Upper lobe of left lung (tissue), 6 donors: ENCODE measurements at regions not wholly inside any gene's neighbourhood (a gene's known extent, or its start where the extent isn't known, plus 50 kb on each side); places are given as distances from the start of the nearest gene placed in this dataset.

Experiments
- ATAC-seq, 2 donors: fragments of 200-7000 bp; cut with Tn5 transposase; one replicate each; pipeline ENCODE4 v1.9.1; 2022; ENCODE audit warnings: mild to moderate bottlenecking in 2 of 2, moderate library complexity in 2 of 2; ENCODE audit not compliant: low FRiP score in 2 of 2
- DNase-seq, 2 donors: peaks; one replicate each; pipeline ENCODE4 v3.0.0-alpha.2; 2019 to 2020
- H3K27ac ChIP-seq, 4 donors: fragments of 200-600 bp; sonication (generic); one replicate each; pipeline ENCODE4 v1.5.1; 2016 to 2019
- H3K27me3 ChIP-seq, 4 donors: fragments of 200-600 bp; sonication (generic); one replicate each; pipeline ENCODE4 v1.5.1; 2017 to 2019
- H3K36me3 ChIP-seq, 4 donors: fragments of 200-600 bp; sonication (generic); one replicate each; pipeline ENCODE4 v1.5.1; 2016 to 2019
- H3K4me1 ChIP-seq, 4 donors: fragments of 200-600 bp; sonication (generic); one replicate each; pipeline ENCODE4 v1.5.1; 2018 to 2019
- H3K4me3 ChIP-seq, 4 donors: fragments of 200-600 bp; sonication (generic); one replicate each; pipeline ENCODE4 v1.5.1; 2017 to 2019; ENCODE audit warnings: mild to moderate bottlenecking in 2 of 4, moderate library complexity in 1 of 4
- H3K9me3 ChIP-seq, 4 donors: fragments of 200-600 bp; sonication (generic); one replicate each; pipeline ENCODE4 v1.5.1; 2018 to 2019
- EP300 ChIP-seq, 4 donors: sonication (generic); formaldehyde crosslinking; IDR thresholded peaks; one replicate each; pipeline ENCODE4 v1.5.1; 2017; ENCODE audit warnings: antibody characterized with exemption in 4 of 4, control low read depth in 2 of 4
- POLR2A ChIP-seq, 4 donors: fragments of 450-650 bp; IDR thresholded peaks; one replicate each; pipeline ENCODE4 v1.5.1; 2016 to 2017; ENCODE audit warnings: antibody characterized with exemption in 4 of 4, mild to moderate bottlenecking in 2 of 4
- POLR2AphosphoS5 ChIP-seq, 2 donors: sonication (generic); formaldehyde crosslinking; IDR thresholded peaks; one replicate each; pipeline ENCODE4 v1.5.1; 2017; ENCODE audit warnings: antibody characterized with exemption in 2 of 2
- WGBS, 2 donors: methylation state at CpG; one replicate each; pipeline ENCODE4 v1.1.5; 2017 to 2018; 5-methylcytosine and 5-hydroxymethylcytosine counted together
- TF ChIP-seq, protein P1 (sequence below), 6 experiments: fragments of 450-650 bp in 4 of 6; fragments of 200-600 bp in 2 of 6; sonication (generic) in 2 of 6; IDR thresholded peaks; one replicate each; pipeline ENCODE4 v1.5.1; 2016 to 2019; ENCODE audit warnings: antibody characterized with exemption in 6 of 6
- donor health status: DM: no; HTN: no; CAD: no; lungs with moderate emphysema.
- donor health status: DM: no; HTN: yes; CAD: no; lungs with severe emphysema.

DNA sequence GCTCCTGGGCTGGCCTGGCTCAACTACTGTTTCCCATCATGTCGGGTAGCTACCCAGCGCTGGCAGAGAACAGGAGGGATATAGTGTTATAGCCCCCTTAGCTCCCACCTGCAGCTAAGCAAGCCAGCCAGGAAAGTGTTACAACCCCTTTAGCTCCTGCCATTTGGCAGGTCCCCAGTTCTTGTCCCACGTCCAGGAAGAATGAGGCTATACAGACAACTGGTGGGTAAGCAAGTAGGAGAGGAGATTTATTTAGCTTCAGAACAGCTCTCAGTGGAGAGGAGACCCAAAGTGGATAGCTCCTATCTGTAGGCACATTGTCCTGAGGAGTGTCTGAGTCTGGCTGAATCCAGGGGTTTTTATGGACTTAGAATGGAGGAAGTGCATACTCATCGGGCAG lies 741.1 kb upstream of the B3GALT2 start:
- Histone ChIP-seq H3K4me1 (no peaks in the 10 kb centered on the region), H3K27me3 (no peaks in the 10 kb centered on the region), H3K4me3 (no peak overlapping the region), H3K9me3 (peaks cover 0 to 12% (median 6%) of the 10 kb centered on the region in 4 donors), H3K27ac (no peak overlapping the region), H3K36me3 (no peaks in the 10 kb centered on the region)
- ATAC-seq = peak in 1 of 2 donors; percentile 22
- no peak for DNase-seq
- WGBS, 2 donors = 65 to 70% methylated on average over 4 of the region's 4 CpGs
- TF ChIP-seq, protein P1, sequence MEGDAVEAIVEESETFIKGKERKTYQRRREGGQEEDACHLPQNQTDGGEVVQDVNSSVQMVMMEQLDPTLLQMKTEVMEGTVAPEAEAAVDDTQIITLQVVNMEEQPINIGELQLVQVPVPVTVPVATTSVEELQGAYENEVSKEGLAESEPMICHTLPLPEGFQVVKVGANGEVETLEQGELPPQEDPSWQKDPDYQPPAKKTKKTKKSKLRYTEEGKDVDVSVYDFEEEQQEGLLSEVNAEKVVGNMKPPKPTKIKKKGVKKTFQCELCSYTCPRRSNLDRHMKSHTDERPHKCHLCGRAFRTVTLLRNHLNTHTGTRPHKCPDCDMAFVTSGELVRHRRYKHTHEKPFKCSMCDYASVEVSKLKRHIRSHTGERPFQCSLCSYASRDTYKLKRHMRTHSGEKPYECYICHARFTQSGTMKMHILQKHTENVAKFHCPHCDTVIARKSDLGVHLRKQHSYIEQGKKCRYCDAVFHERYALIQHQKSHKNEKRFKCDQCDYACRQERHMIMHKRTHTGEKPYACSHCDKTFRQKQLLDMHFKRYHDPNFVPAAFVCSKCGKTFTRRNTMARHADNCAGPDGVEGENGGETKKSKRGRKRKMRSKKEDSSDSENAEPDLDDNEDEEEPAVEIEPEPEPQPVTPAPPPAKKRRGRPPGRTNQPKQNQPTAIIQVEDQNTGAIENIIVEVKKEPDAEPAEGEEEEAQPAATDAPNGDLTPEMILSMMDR (IDR thresholded peaks at IDR 0.05) = no peak
- no peak for TF ChIP-seq EP300 (IDR thresholded peaks at IDR 0.05)
- no peak for TF ChIP-seq POLR2AphosphoS5 (IDR thresholded peaks at IDR 0.05)
- TF ChIP-seq POLR2A (IDR thresholded peaks at IDR 0.05) = no peak

DNA sequence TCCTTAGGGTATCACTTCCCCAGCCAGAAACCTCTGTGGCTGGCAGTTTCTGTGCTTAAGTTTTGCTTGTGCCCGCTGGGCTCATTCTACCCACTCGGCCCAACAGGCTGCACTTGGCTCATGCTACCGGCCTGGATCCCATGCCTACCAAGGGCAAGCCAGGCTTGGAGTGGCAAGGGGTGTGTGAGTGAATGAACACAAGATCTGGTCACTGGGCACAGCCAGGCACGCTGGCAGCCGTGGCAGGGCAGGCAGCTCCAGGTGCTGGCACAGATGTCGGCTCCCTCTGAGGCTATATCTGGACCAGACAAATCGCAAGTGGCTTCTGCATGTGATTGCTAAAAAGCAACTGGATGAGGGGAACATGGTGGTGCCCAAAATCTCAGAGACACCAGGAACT lies 740.5 kb upstream of the B3GALT2 start:
- Histone ChIP-seq H3K36me3 (no peaks in the 10 kb centered on the region), H3K9me3 (peaks cover 0 to 12% (median 6%) of the 10 kb centered on the region in 4 donors), H3K27me3 (no peaks in the 10 kb centered on the region), H3K27ac (no peak overlapping the region), H3K4me1 (no peaks in the 10 kb centered on the region), H3K4me3 (no peak overlapping the region)
- ATAC-seq (no peak), DNase-seq (peak in 1 of 2 donors; percentile 46)
- TF ChIP-seq, protein P1 (IDR thresholded peaks at IDR 0.05) = no peak
- TF ChIP-seq POLR2AphosphoS5 (IDR thresholded peaks at IDR 0.05) = no peak
- TF ChIP-seq EP300 (IDR thresholded peaks at IDR 0.05) = no peak
- TF ChIP-seq POLR2A (IDR thresholded peaks at IDR 0.05) = no peak
- WGBS, 2 donors = 87 to 94% methylated on average over 7 of the region's 7 CpGs

DNA sequence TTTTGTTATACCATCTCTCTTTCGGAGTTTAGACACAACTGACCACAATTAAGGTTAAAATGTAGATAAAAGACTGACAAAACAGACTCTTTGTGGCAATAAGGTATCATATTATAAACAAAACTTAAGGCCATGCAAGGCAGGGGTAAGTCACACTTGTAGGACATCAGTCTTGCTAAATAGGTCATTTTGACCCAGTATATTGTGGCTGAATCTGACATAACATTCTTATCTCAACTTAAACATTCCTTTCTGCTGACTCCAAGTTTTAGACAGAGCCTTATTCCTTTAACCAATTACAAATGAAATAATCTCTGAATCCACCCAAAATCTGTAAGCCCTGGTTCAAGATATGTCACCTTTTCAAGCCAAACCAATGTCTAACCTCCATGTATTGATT lies 733.4 kb upstream of the B3GALT2 start:
- ATAC-seq (no peak), DNase-seq (no peak)
- H3K4me3 ChIP-seq = no peak overlapping the region
- TF ChIP-seq EP300 (IDR thresholded peaks at IDR 0.05) = no peak
- H3K4me1 ChIP-seq = no peaks in the 10 kb centered on the region
- H3K27ac ChIP-seq = no peak overlapping the region
- WGBS, 2 donors = 96 to 100% methylated on average over 1 of the region's 1 CpG
- H3K36me3 ChIP-seq = no peaks in the 10 kb centered on the region
- no peaks in the 10 kb centered on the region for H3K9me3 ChIP-seq
- H3K27me3 ChIP-seq = no peaks in the 10 kb centered on the region

DNA sequence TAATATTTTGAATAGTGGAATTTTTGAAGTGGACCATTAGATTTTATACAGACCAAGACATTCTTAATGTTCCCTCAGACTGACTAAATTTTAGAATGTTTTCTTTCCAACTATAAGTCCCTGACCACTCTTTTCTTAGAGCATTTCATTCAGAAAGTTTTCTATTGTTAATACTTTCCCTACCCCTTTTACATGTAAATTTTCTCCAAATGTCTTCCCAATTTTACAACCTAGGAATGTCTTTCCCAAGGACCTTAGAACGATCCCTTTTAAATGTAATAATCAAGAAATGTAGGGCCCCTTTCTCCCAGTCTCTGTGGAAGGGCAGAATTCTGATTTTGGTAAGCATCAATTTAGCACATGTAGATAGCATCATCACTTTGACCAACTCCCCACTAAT lies 730.0 kb upstream of the B3GALT2 start:
- WGBS, 2 donors = 80 to 91% methylated on average over 1 of the region's 1 CpG
- no peak for ATAC-seq

DNA sequence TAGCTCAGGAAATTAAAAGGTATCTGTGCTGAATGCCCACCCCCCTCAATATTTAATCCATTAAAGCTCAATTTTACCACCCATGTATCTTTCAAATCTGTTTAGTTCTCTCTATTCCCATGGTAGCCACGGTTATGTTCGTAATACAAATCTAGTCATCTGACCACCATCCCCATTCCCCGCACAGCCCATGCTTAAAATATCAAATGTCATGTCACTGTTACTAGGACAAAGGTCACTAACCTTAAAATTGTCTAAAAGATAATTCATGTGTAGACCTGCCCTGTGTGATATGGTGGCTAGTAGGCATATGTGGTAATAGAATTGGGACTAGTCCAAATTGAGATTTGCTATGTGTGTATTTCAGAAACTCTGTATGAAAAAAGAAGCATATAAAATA lies 728.5 kb upstream of the B3GALT2 start:
- DNase-seq (no peak), ATAC-seq (no peak)
- H3K4me3 ChIP-seq = no peak overlapping the region
- 89 to 96% methylated on average over 3 of the region's 3 CpGs for WGBS, 2 donors
- H3K9me3 ChIP-seq = no peaks in the 10 kb centered on the region
- H3K36me3 ChIP-seq = no peaks in the 10 kb centered on the region
- H3K4me1 ChIP-seq = no peaks in the 10 kb centered on the region
- no peak for TF ChIP-seq POLR2A (IDR thresholded peaks at IDR 0.05)
- no peak for TF ChIP-seq POLR2AphosphoS5 (IDR thresholded peaks at IDR 0.05)
- H3K27ac ChIP-seq = no peak overlapping the region
- H3K27me3 ChIP-seq = no peaks in the 10 kb centered on the region

More for the DNA sequence above, 730.0 kb upstream of the B3GALT2 start:
- H3K4me1 ChIP-seq = no peaks in the 10 kb centered on the region
- no peaks in the 10 kb centered on the region for H3K9me3 ChIP-seq
- no peak for DNase-seq
- no peaks in the 10 kb centered on the region for H3K27me3 ChIP-seq
- no peak overlapping the region for H3K4me3 ChIP-seq
- no peaks in the 10 kb centered on the region for H3K36me3 ChIP-seq
- no peak for TF ChIP-seq EP300 (IDR thresholded peaks at IDR 0.05)
- TF ChIP-seq, protein P1 (IDR thresholded peaks at IDR 0.05) = no peak
- no peak overlapping the region for H3K27ac ChIP-seq

DNA sequence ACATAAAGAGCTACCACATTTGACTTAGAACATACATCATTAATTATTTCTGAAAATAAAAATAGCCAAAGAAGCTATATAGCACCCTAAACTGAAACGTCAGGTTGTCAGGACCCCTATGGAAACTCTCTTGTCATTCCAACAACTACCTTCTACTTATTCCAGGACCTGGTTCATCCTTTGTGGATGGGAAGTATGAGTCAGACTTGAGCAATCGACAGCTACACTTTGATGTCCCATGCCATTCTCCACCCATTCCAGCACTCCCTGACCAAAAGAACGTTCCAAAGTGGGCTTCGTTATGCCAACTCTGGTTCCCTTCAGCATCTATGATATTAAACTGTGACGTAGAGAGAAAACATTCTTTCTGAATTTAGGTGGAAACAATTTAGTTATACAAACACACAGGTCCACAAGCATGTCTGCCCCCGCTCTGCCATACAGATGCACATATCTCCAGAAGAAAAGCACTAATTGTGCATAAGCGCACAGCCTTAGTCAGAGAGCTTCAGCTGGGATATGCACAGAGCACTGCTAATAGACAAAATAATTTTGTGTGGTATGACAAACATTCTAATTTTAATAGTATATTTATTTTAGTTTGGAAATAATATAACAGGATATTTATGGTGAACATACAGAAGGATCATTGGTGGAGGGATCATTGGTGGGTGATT lies 723.1 kb upstream of the B3GALT2 start:
- no peak for DNase-seq
- H3K9me3 ChIP-seq = no peaks in the 10 kb centered on the region
- TF ChIP-seq EP300 (IDR thresholded peaks at IDR 0.05) (no peak), POLR2A (IDR thresholded peaks at IDR 0.05) (no peak)
- H3K4me3 ChIP-seq = no peak overlapping the region
- H3K36me3 ChIP-seq = no peaks in the 10 kb centered on the region
- 73 to 77% methylated on average over 7 of the region's 7 CpGs for WGBS, 2 donors
- no peak for ATAC-seq
- no peaks in the 10 kb centered on the region for H3K27me3 ChIP-seq
- no peak overlapping the region for H3K27ac ChIP-seq
- H3K4me1 ChIP-seq = no peaks in the 10 kb centered on the region
